ENCODE measurements at regions not wholly inside any gene's neighbourhood (a gene's known extent, or its start where the extent isn't known, plus 50 kb on each side); places are given as distances from the start of the nearest gene placed in this dataset.

- no peak for TF ChIP-seq POLR2A (IDR thresholded peaks at IDR 0.05)
- TF ChIP-seq CTCF (IDR thresholded peaks at IDR 0.05): no peak
- Histone ChIP-seq H3K4me3 (no peak overlapping the region), H3K27me3 (no peaks in the 10 kb centered on the region), H3K36me3 (replicated peaks in 1 of 2; ENCODE audit: insufficient read depth in 1 of 2, low read depth in 2 of 2) (no peaks in the 10 kb centered on the region), H3K27ac (no peak overlapping the region), H3K9me3 (no peaks in the 10 kb centered on the region), H3K4me1 (peaks cover 12% of the 10 kb centered on the region)
- DNase-seq: no peak
- intact Hi-C loops (cut with DNase I): no loop called here
- WGBS, 2 donors: 83 to 91% methylated on average over 2 of the region's 2 CpGs
- no peak for ATAC-seq
Observed at GRCh38 chr15:91534976-91535375, 318.5 kb upstream of the SLCO3A1 start.

GRCh38 chr15:91535856-91536500 is 317.5 kb upstream of the SLCO3A1 start:
- H3K27me3 ChIP-seq: no peaks in the 10 kb centered on the region
- TF ChIP-seq POLR2A (IDR thresholded peaks at IDR 0.05) (no peak), CTCF (IDR thresholded peaks at IDR 0.05) (no peak)
- intact Hi-C loops (cut with DNase I): no loop called here
- no peaks in the 10 kb centered on the region for H3K36me3 ChIP-seq (replicated peaks in 1 of 2; ENCODE audit: insufficient read depth in 1 of 2, low read depth in 2 of 2)
- 86 to 89% methylated on average over 4 of the region's 4 CpGs for WGBS, 2 donors
- H3K27ac ChIP-seq: no peak overlapping the region
- H3K9me3 ChIP-seq: no peaks in the 10 kb centered on the region
- peaks cover 12% of the 10 kb centered on the region for H3K4me1 ChIP-seq
- no peak for DNase-seq
- no peak for ATAC-seq
- H3K4me3 ChIP-seq: no peak overlapping the region

DNA sequence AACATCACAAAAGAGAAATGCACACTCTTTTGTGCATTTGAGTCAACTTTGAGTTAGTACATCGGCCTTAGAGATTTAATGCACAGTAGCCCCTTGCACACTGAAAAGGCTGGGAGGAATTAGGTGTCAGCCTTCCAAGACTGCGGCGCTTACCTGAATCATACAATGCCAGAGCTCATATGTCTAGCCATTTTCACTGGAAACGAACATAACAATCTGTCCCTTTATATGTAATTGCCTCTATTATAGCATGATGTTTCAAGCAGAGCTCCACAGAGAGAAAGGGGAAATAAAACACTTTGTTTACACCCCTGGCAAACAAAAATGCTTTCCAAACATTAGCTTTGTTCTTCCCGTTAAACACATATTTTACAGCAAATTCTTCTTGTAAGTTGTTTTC is 315.7 kb upstream of the SLCO3A1 start:
- intact Hi-C loops (cut with DNase I): no loop called here
- H3K27ac ChIP-seq: no peak overlapping the region
- WGBS, 2 donors: 63 to 70% methylated on average over 5 of the region's 5 CpGs

DNA sequence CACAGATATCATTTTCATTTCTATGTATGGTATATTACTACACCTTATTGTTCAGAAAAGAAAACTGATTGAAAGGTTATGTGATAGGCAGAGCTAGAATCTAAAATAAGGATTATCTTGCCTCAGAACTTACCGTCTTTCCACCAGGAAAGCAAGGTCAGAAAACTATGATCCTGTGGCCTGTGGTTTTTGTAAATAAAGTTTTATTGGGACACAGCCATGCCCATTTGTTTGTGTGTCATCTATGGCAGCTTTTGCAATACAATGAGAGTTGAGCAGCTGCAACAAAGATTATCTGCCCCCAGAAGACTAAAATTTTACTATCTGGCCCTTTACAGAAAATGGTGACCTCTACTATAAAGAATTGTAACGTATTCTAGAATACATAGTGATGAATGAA is 314.7 kb upstream of the SLCO3A1 start:
- no peak overlapping the region for H3K27ac ChIP-seq
- no peaks in the 10 kb centered on the region for H3K27me3 ChIP-seq
- H3K36me3 ChIP-seq (replicated peaks in 1 of 2; ENCODE audit: insufficient read depth in 1 of 2, low read depth in 2 of 2): no peaks in the 10 kb centered on the region
- ATAC-seq (no peak), DNase-seq (no peak)
- no peak overlapping the region for H3K4me3 ChIP-seq
- no peaks in the 10 kb centered on the region for H3K9me3 ChIP-seq
- intact Hi-C loops (cut with DNase I): no loop called here
- TF ChIP-seq POLR2A (IDR thresholded peaks at IDR 0.05): no peak
- 66 to 87% methylated on average over 2 of the region's 2 CpGs for WGBS, 2 donors
- H3K4me1 ChIP-seq: peaks cover 12% of the 10 kb centered on the region

More for the DNA sequence above, 315.7 kb upstream of the SLCO3A1 start:
- no peaks in the 10 kb centered on the region for H3K9me3 ChIP-seq
- H3K36me3 ChIP-seq (replicated peaks in 1 of 2; ENCODE audit: insufficient read depth in 1 of 2, low read depth in 2 of 2): no peaks in the 10 kb centered on the region
- TF ChIP-seq POLR2A (IDR thresholded peaks at IDR 0.05) (no peak), CTCF (IDR thresholded peaks at IDR 0.05) (no peak)
- H3K4me3 ChIP-seq: no peak overlapping the region
- ATAC-seq (no peak), DNase-seq (no peak)
- no peaks in the 10 kb centered on the region for H3K27me3 ChIP-seq
- H3K4me1 ChIP-seq: peaks cover 12% of the 10 kb centered on the region

GRCh38 chr15:91541286-91541685 is 312.2 kb upstream of the SLCO3A1 start:
- Histone ChIP-seq H3K27ac (no peak overlapping the region), H3K27me3 (no peaks in the 10 kb centered on the region), H3K36me3 (replicated peaks in 1 of 2; ENCODE audit: insufficient read depth in 1 of 2, low read depth in 2 of 2) (no peaks in the 10 kb centered on the region), H3K9me3 (no peaks in the 10 kb centered on the region), H3K4me1 (peaks cover 12% of the 10 kb centered on the region), H3K4me3 (no peak overlapping the region)
- DNase-seq (no peak), ATAC-seq (no peak)
- intact Hi-C loops (cut with DNase I): no loop called here
- 59 to 70% methylated on average over 1 of the region's 1 CpG for WGBS, 2 donors
- TF ChIP-seq POLR2A (IDR thresholded peaks at IDR 0.05): no peak

GRCh38 chr15:91542226-91542625 is 311.3 kb upstream of the SLCO3A1 start:
- Histone ChIP-seq H3K27me3 (no peaks in the 10 kb centered on the region), H3K36me3 (replicated peaks in 1 of 2; ENCODE audit: insufficient read depth in 1 of 2, low read depth in 2 of 2) (no peaks in the 10 kb centered on the region), H3K9me3 (no peaks in the 10 kb centered on the region), H3K4me1 (peaks cover 5% of the 10 kb centered on the region), H3K27ac (no peak overlapping the region), H3K4me3 (no peak overlapping the region)
- intact Hi-C loops (cut with DNase I): no loop called here
- no peak for DNase-seq
- ATAC-seq: no peak
- 71 to 73% methylated on average over 3 of the region's 3 CpGs for WGBS, 2 donors
- TF ChIP-seq CTCF (IDR thresholded peaks at IDR 0.05) (no peak), POLR2A (IDR thresholded peaks at IDR 0.05) (no peak)

Data from body of pancreas (tissue), 4 donors.